Umbilical cord (tissue), 1 donor: ENCODE measurements at regions not wholly inside any gene's neighbourhood (a gene's known extent, or its start where the extent isn't known, plus 50 kb on each side); places are given as distances from the start of the nearest gene placed in this dataset.
"Not testable (repeated sequence)": the region's sequence is repeated elsewhere in the genome, so short reads cannot be mapped to it uniquely, and the experiment has no call there.

Experiments
- DNase-seq: peaks from one replicate; pipeline ENCODE4 v3.0.0-alpha.2; 2015; ENCODE audit warnings: low spot score

DNA sequence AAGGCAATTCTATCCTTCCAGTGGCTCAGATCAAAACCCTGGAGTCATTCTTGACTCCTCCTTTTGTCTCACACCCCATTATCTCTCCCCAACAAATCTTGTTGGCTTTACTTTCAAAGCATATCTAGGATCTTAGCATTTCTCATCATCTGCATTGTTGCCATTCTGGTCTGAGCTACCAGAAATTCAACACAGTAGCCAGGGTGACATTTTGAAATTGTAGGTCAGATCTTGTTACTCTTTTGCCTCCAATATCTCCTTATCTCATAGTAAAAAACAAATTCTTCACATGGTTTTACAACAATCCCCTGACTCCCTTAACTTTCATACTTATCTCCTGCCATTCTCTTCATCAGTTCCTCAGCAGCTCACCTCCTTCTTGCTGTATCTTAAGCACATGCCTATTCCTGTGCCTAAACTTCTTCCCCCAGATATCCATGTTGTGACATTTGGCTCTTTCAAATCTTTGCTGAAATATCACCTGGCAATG is 115.8 kb downstream of the KLF5 start:
- DNase-seq, result no peak

DNA sequence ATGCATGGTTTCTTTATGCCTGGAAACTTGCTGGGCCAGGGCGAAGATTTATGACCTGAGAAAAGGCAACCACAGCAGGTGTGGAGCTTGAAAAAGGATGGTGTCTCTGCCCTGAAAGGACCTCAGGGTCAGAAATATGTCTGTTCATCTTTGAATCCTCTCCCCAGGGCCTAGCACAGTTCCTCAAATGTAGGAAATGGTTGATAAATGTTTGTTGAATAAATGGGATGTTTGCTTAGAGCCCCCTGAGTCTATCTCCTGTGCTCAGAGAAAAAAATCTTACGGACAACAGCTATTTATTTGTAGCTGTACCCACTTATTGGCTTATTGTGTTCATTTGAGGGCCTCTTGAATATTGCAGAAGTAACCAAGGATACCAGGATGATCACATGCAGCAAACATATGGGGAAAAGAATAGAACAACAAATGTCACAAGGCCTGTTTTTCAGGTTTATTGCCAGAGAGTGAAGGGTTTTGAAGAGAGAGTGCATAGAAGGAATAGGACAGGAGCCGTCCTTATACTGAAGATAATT is 114.5 kb downstream of the KLF5 start:
- peak; percentile 62 for DNase-seq

DNA sequence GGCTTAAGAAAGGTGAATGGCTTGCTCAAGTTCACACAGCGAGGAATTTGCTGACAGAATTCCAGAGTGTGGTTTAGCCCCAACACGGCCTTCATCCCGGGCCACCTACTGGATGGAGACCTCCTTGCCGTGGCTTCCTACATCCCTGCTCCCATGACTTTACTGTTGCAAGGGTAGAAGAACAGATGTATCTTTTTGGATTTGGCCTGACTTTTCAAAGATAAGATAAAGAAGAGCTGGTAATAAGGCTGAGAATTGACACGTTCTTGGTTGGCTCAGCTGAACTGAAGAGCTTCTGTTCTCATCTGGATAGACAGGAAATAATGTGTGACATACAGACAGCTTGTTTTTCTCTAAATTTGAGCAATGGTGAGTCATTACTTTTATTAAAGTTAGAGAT is 113.1 kb downstream of the KLF5 start:
- DNase-seq, result peak; percentile 41

DNA sequence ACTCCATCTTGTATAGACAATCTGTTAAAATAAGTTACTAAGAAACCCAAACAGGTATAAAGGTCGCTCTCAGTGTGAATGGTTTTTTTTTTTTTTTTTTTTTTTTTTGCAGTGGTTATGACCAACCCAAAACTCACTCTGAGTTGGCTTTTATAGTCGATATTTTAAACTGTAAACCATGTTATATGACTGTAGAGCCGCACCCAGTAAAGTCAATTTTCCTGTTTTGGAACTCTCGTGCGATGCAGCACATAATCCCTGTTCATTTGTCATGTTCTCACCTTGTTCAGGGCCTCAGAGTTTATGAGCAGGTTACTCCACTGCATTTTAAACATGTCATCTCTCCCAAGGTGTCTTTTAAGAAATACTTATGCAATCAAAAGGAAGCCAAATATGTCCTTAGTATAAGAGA is 112.5 kb downstream of the KLF5 start:
- DNase-seq, result peak; percentile 64

DNA sequence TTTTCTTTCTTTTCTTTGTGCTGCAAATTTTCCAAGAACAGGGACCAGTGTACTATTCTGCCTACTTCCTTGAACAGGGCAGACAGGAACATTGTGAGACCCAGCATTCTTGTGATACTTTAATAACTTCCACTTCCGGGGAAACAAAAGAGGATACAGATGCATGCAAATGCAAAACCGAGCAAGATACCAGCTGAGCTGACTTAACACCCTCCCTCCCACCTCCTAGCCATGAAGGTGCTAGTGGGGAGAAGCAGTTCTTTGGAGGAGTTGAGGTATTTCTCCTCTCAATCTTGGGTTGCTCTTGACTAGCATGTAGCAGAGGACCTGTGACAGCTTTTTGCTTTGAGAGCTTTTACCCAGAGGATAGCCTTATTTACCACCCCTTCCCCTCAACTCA is 111.2 kb downstream of the KLF5 start:
- no peak for DNase-seq

DNA sequence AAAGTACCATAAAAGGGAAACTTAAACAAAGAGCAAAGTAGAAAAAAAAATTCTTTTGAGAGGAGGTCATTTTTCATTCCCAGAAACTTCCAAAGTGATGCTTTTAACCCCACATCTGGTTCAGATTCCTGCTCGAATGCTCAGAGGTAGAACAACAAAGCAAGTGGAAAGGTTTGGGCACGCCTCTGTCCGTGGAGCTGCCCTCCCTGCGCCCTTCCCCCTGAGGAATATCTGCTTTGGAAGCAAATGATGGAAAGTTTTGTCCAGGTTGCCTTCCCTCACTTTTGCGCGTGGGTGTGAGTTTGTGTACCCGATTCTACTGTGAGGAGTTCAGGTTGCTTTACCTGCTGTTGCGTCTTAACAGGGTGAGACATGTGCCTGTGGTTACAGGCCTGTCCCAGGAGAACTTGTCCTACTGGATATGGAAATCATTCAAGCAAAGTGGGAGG is 110.2 kb downstream of the KLF5 start:
- peak; percentile 42 for DNase-seq

DNA sequence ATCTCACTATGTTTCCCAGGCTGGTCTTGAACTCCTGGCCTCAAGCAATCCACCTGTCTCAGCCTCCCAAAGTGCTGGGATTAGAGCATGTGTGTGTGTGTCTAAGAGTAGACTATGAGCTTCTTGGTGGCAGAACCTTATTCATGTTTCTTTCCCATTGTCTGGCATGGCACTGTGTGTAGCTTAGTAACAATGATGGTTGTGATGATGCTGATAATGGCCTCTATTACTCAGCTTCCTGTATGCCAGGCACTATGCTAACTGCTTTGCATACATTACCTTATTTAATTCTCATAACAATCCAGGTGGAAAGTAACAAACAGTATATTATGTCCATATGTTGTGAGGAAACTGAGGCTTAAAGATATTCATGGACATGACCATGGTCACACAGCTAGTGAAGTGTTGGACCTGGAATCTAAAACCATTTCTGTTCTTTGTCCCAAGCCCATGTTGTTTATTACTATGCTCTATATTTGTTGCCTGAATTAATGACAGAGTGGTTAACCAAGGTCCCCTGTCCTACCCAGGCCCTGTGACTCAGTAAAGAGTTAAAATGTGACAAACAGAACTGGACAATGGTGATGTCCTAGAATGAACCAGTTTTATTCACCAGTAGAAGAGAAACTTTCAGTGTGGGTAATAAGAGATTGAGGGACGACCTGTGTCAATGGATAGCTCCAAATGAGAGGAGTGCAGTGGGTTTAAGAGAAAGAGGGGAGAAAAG is 109.6 kb downstream of the KLF5 start:
- DNase-seq, result no peak

DNA sequence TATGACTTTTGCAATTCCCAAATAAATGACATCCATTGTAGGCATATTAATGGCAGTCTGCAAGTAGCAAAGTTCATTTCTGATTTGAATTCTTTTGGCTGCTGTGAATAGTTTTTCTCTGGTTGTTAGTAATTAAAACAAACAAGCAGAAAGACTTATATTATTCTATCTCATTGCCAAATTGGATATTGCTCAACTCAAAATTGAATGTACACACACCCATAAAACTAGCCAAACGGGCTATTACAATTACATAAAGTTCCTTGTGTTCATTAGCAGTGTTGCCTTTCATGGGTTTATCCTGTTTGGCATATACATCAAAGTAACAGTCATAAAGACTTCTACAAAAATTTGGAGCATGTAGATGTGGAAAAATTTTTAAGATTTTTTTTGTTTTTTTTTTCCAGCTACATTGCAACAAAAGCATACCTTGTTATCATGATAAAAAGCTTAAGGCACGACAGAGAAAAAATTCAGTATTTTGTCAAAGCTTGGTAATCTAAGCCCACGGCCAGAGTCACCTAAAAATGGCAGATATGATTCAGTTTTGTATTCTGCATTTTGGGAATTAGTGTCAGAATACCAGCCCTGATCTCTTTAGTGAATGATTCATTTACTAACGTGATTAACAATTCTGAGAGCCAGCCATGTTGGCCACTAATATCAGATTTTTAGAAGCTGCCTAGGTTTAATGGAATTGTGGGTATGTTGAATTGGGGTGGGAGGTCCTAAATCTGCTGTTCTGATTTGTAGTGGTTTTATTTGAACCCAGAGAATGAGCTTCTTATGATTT is 108.4 kb downstream of the KLF5 start:
- no peak for DNase-seq

DNA sequence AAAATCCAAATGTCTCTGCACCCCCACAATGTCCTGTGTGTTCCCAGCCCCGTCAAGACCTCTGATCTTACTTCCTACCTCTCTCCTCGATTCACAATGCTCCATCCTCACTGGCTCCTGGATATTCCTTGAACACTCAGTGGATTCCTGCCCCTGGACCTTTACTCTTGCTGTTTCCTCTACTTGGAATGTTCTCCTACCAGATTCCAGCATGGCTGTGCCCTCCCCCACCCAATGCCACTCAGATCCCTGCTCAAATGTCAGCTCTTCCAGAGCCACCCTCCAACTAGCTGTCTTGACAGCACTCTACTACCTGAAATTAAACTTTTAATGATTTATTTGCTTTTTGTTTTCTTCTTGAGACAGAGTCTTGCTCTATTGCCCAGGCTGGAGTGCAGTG is 107.4 kb downstream of the KLF5 start:
- no peak for DNase-seq

DNA sequence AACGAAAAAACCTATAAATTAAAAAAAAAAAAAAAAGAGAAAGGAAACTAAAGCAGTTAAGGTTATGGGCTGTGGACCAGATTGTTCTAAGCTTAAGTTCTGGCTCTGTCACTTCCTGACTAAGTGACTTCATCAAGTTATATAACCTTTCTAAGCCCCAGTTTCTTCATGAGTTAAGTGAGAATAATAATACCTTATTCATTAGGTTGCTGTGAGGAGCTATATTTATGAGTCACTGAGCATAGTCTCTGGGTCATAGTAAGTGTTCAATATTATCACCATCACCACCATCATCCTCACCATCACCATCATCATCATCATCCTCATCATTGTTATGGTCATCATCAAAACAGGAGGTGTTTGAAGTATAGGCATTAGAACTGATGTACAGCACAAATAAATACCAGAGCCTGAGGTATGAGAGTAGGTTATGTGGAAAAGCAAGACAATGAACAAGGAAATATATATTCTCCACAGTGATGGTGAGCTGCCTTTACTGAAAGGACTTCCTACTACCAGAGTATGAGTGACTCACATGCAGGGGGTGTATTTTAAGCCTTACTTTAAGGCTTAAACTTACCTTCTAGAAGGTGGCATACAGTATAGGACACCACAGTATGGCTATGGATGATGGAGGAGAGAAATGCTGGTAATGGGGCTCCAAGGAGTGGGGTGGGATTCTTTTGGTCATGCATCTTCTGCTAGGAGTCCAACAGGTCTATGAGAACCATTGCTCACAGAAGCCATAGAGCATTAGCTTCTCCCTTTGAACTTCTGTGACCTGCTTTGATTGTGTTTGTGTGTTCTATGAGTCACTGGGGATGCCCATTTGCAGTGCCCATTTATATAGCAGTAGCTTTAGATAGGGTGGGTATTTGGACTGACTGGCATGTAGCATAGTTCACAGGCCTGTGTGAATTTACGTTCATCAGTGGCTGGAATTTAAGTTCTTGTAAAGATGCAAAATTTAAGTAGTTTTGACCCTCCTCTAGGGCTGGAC is 104.4 kb downstream of the KLF5 start:
- DNase-seq, result no peak

DNA sequence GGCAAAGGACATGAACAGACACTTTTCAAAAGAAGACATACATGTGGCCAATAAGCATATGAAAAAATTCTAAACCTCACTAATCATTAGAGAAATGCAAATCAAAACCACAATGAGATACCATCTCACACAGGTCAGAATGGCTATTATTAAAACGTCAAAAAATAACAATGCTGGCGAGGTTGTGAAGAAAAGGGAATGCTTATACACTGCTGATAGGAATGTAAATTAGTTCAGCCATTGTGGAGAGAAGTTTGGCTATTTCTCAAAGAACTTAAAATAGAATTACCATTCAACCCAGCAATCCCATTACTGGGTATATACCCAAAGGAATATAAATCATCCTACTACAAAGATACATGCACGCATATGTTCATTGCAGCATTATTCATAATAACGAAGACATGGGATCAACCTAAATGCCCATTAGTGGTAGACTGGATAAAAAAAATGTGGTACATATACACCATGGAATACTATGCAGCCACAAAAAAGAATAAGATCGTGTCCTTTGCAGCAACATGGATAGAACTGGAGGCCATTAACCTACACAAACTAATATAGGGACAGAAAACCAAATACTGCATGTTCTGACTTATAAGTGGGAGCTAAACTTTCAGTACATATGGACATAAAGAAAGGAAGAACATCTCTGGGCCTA is 101.7 kb downstream of the KLF5 start:
- DNase-seq, result not testable (repeated sequence)

DNA sequence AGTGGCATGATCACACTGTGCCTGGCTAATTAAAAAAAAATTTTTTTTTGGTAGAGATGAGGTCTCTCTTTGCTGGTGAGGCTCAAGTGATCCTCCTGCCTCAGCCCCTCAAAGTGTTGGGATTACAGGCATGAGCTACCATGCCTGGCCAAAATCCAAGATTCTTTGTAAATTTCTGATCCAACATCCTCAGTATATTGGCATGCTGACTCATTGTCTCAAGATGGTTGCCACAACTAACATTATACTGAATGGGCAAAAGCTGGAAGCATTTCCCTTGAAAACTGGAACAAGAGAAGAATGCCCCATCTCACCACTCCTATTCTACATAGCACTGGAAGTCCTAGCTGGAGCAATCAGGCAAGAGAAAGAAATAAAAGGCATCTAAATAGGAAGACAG is 100.0 kb downstream of the KLF5 start:
- DNase-seq, result no peak

DNA sequence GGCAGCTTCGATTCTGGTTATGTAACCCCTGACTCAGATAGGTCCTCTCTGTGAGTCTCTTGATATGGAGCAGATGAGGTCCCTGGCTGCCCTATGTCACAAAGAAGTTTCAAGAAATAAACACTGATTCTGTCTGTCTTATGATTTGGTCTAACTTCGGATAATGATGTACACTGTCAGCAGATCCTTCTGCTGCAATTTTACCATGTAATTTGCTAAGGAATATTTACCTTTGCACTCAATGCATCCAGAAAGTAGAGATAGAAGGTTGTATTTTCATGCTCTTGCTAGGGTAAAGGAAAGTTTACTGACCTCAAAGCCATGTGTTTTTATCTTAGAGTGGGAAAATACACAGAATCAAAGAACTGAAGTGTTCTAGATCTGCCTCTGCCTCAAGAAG is 98.2 kb downstream of the KLF5 start:
- no peak for DNase-seq

DNA sequence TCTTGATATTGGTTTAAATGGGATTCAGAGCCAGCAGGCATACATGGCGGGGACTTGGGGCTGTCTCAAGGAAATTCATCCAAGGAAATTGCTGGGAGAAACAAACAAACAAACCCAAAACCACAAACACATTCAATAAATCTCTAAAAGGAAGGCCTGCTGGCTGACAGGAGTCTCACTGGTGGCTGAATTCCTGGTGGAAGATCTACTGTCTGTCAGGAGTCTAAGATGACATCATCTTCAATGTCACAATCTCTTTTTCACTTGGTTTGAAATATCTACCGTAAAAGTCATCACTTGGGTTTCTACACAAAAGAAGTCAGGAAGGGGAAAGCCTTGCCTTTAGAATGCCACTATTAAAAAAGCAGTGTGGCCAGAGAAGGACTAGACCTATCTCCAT is 87.9 kb downstream of the KLF5 start:
- DNase-seq, result no peak

DNA sequence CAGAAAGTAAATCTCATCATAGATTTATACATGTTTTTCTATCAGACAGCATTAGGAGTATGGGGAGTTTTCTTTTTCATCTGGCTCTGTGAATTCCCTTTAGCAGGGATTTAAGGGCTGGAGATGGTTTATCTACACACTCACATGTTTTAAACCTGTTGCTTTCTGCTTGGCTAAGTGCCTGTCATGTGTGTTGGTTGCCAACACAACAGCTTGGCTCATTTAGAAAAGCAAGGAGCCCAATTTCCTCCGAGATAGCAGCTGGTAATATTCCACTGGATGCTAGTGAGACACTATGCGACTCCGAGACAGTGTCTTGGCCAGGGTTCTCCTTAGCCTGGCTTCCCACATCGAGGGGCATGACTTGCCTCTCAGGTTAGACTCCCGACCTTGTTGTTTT is 83.3 kb downstream of the KLF5 start:
- peak; percentile 30 for DNase-seq

DNA sequence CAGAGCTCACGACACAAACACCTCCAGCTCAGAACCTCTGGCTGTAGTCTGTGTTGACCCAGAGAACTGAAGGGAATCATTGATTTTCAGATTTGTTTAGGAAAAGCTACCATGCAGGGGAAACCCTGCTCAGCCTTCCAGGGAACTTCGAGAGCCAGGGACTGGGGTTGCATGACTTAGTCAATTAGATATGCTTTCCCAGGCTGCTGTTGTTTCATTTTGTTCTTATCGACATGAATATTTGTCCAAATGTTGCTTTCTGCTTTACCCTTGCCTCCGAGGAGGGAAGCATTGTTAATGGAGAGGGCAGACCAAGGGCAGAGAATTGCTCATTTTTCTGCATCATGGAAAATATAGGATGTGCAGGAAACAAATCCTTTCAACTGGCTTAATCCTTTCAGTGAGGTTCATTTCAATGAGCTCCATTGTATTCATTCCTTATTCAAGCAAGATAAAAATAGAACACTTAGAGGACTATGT is 82.5 kb downstream of the KLF5 start:
- no peak for DNase-seq

DNA sequence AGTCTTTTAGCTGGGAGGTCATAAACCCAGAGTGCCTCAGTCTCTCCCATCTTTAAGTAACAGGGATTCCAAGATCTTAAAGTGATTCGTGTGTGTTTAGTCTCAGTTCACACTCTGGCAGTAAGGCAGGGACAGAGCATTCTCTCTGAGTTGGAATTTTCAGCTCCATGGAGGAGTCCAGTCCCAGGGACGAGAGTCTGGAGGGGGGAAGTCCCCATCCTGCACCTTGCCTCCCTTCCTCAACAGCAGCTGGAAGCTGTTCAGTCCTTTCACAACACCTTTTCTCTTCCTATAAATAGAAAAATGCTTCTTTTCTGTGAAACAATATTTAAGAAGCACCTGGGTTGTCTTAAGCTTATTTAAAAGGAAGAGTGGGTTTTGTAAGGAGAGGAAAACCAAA is 82.0 kb downstream of the KLF5 start:
- DNase-seq, result no peak

DNA sequence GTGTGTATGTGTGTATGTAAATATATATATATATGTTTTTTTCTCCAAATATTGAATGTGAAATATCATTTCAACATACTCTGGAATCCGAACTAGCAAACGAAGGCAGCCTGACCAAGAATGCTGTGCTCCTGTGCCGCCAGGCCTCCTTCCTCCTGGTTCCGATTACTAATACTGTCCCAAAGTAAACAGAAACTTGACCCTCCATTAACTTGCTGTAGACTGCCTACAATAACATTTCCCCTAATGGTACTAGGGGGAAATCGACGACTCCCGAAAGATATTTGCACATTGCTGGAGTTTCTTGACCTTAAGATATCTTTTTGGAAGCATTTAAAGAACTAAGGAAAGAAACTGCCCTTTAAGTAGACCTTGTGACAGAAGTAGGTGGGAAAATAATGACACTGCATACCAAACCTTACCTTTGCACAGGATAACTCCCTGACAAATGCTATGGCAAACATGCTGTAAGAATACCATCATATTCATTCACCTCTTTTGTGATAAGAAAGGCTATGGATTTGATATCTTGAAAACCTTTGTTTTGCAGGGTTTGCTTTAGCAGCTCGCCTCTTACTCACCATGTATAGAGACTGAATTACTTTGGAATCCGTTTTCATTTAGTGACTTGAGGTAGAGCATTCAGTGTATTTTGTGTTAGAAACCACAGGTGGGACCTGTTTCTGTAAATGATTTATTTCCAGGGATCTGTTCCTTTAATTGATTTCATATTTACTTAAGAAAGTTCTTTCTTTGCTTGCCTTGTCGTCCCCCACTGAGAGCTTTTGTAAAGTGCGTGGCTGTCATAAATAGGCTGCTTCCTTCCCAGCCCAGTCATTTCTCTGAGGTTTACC is 80.1 kb downstream of the KLF5 start:
- DNase-seq, result no peak

DNA sequence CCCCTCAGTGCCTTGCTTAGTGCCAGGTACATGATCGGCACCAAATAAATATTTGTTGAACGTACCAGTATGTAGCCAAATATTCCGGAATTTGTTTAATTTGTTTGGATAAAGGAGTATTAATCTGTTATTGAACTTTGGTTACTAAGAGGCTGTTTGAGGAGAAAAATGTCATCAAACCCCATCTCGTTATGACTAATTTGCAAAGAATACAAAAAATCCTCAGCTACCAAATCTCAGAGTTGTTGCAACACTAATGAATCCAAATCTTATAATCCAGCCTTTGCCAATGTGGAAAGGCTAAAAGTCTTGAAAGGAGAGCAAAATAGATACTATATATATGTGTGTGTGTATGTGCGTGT is 79.5 kb downstream of the KLF5 start:
- DNase-seq, result no peak

DNA sequence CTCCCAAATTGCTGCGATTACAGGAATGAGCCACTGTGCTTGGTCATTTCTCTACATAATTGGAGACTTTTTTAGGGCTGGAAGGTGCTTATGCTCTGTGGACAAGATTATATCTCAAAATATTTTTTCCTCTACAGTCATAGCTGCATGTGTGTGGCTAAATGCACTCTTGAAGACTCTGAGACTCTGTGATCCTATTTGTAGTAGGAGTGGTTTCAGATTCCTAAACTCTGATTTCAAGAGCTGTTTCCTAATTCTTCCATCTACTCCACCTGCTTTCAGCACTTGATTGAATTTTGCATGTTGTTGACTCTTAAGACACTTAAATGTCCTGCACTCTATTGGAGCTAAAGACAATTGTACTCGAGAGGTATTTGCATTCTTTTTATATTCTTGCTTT is 78.0 kb downstream of the KLF5 start:
- no peak for DNase-seq
